Stimulated activated CD8-positive, alpha-beta memory T cell treated with anti-CD3 and anti-CD28 coated beads, Interleukin-4, amount 100 ng/mL, for 48 hours (primary cell): ENCODE measurements at regions not wholly inside any gene's neighbourhood (a gene's known extent, or its start where the extent isn't known, plus 50 kb on each side); places are given as distances from the start of the nearest gene placed in this dataset.
"Not testable (repeated sequence)": the region's sequence is repeated elsewhere in the genome, so short reads cannot be mapped to it uniquely, and the experiment has no call there.

Source experiments
- DNase-seq: peaks from one replicate; pipeline ENCODE4 v3.0.0-alpha.2; 2020

GRCh38 chr2:176885661-176886060 lies 326.9 kb upstream of the HNRNPA3 start:
- DNase-seq = no peak

- DNase-seq = no peak
Observed at GRCh38 chr2:176891105-176891504, 321.5 kb upstream of the HNRNPA3 start.

- DNase-seq = no peak
Observed at GRCh38 chr2:176891857-176892256, 320.7 kb upstream of the HNRNPA3 start.

- DNase-seq = no peak
Observed at GRCh38 chr2:176892676-176893226, 319.8 kb upstream of the HNRNPA3 start.

GRCh38 chr2:176895158-176895557 lies 317.4 kb upstream of the HNRNPA3 start:
- DNase-seq = no peak

- no peak for DNase-seq
Observed at GRCh38 chr2:176902454-176902853, 310.1 kb upstream of the HNRNPA3 start.

GRCh38 chr2:176904053-176904452 lies 308.5 kb upstream of the HNRNPA3 start:
- DNase-seq = not testable (repeated sequence)

- DNase-seq = no peak
Observed at GRCh38 chr2:176907341-176907740, 305.3 kb upstream of the HNRNPA3 start.

GRCh38 chr2:176910828-176911227 lies 301.8 kb upstream of the HNRNPA3 start:
- no peak for DNase-seq

- no peak for DNase-seq
Observed at GRCh38 chr2:176913955-176914354, 298.6 kb upstream of the HNRNPA3 start.

GRCh38 chr2:176914371-176914770 lies 298.2 kb upstream of the HNRNPA3 start:
- no peak for DNase-seq

- DNase-seq = not testable (repeated sequence)
Observed at GRCh38 chr2:176922545-176922944, 290.0 kb upstream of the HNRNPA3 start.

GRCh38 chr2:176923205-176923604 lies 289.4 kb upstream of the HNRNPA3 start:
- no peak for DNase-seq

GRCh38 chr2:176924909-176925534 lies 287.6 kb upstream of the HNRNPA3 start:
- DNase-seq = no peak

GRCh38 chr2:176926453-176926852 lies 286.1 kb upstream of the HNRNPA3 start:
- no peak for DNase-seq

GRCh38 chr2:176929387-176929786 lies 283.2 kb upstream of the HNRNPA3 start:
- not testable (repeated sequence) for DNase-seq

GRCh38 chr2:176931588-176932563 lies 280.7 kb upstream of the HNRNPA3 start:
- no peak for DNase-seq

- DNase-seq = no peak
Observed at GRCh38 chr2:176934131-176934530, 278.5 kb upstream of the HNRNPA3 start.

GRCh38 chr2:176934869-176935415 lies 277.7 kb upstream of the HNRNPA3 start:
- no peak for DNase-seq

GRCh38 chr2:176935543-176936102 lies 277.0 kb upstream of the HNRNPA3 start:
- DNase-seq = no peak

GRCh38 chr2:176936410-176936809 lies 276.2 kb upstream of the HNRNPA3 start:
- no peak for DNase-seq

GRCh38 chr2:176944998-176945397 lies 267.6 kb upstream of the HNRNPA3 start:
- no peak for DNase-seq

GRCh38 chr2:176947754-176948153 lies 264.8 kb upstream of the HNRNPA3 start:
- no peak for DNase-seq
